Left lung (tissue), 4 donors: ENCODE measurements at regions not wholly inside any gene's neighbourhood (a gene's known extent, or its start where the extent isn't known, plus 50 kb on each side); places are given as distances from the start of the nearest gene placed in this dataset.

Source experiments
- ATAC-seq: fragments of 200-7000 bp; cut with Tn5 transposase; one replicate; pipeline ENCODE4 v1.9.1; 2020; ENCODE audit warnings: moderate library complexity
- DNase-seq, 4 donors: peaks; one replicate each; pipeline ENCODE4 v3.0.0-alpha.2; 2013 to 2020
- H3K27ac ChIP-seq, 2 donors: fragments of 200-600 bp; sonication (generic) in 1 of 2; one replicate each; pipeline versions ENCODE4 v1.5.0 to v1.8.0; 2020 to 2021
- H3K27me3 ChIP-seq, 2 donors: fragments of 200-600 bp; sonication (generic) in 1 of 2; one replicate each; pipeline versions ENCODE4 v1.5.0 to v1.8.0; 2020 to 2021
- H3K36me3 ChIP-seq, 2 donors: fragments of 200-600 bp; sonication (generic) in 1 of 2; one replicate each; pipeline versions ENCODE4 v1.5.0 to v1.8.0; 2020 to 2021
- H3K4me1 ChIP-seq, 2 donors: fragments of 200-600 bp; one replicate each; pipeline ENCODE4 v1.8.0; 2021
- H3K4me3 ChIP-seq, 2 donors: fragments of 200-600 bp; sonication (generic) in 1 of 2; one replicate each; pipeline versions ENCODE4 v1.5.0 to v1.8.0; 2020 to 2021; ENCODE audit warnings: mild to moderate bottlenecking in 1 of 2
- H3K9me3 ChIP-seq, 2 donors: fragments of 200-600 bp; sonication (generic) in 1 of 2; one replicate each; pipeline versions ENCODE4 v1.5.0 to v1.8.0; 2020 to 2021
- intact Hi-C, 2 donors: fragments of 100-400 bp; cut with DNase I; formaldehyde crosslinking; loops; one replicate each; pipeline versions ENCODE4 v1.11.2 to v1.14.2; 2022
- TF ChIP-seq, protein P1 (sequence below), 2 donors: fragments of 200-600 bp; sonication (generic) in 1 of 2; IDR thresholded peaks; one replicate each; pipeline versions ENCODE4 v1.5.0 to v1.8.0; 2021; ENCODE audit warnings: antibody characterized with exemption in 2 of 2
- donor health status: DM: no; HTN: yes; CAD: no.
- donor health status: DM: no; HTN: no; CAD: no.

DNA sequence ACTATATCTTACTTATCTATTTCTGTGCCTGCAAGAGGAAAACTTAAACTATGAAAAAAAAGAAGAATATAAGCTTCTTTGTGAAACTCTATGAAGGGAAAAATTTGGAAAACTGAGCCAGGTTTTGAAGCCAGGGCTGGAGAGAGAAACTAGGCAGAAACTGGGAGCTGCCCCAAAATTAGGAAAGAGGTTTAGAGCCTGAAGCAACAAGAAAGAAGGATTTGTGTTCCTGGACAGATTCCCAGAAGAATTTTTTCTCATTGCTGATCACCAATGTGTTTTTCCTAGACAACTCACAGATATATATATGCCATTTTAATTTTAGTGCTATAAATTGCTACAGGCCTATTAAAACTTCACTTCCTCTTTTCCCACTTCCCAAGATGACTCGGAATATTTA lies 245.0 kb upstream of the GEMIN8 start:
- TF ChIP-seq, protein P1, sequence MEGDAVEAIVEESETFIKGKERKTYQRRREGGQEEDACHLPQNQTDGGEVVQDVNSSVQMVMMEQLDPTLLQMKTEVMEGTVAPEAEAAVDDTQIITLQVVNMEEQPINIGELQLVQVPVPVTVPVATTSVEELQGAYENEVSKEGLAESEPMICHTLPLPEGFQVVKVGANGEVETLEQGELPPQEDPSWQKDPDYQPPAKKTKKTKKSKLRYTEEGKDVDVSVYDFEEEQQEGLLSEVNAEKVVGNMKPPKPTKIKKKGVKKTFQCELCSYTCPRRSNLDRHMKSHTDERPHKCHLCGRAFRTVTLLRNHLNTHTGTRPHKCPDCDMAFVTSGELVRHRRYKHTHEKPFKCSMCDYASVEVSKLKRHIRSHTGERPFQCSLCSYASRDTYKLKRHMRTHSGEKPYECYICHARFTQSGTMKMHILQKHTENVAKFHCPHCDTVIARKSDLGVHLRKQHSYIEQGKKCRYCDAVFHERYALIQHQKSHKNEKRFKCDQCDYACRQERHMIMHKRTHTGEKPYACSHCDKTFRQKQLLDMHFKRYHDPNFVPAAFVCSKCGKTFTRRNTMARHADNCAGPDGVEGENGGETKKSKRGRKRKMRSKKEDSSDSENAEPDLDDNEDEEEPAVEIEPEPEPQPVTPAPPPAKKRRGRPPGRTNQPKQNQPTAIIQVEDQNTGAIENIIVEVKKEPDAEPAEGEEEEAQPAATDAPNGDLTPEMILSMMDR (IDR thresholded peaks at IDR 0.05), result no peak
- Histone ChIP-seq H3K27ac (no peak overlapping the region), H3K27me3 (no peaks in the 10 kb centered on the region), H3K4me3 (no peak overlapping the region), H3K36me3 (no peaks in the 10 kb centered on the region), H3K9me3 (no peaks in the 10 kb centered on the region), H3K4me1 (no peaks in the 10 kb centered on the region)
- intact Hi-C loops, result no loop called here
- DNase-seq, result peak in 2 of 4 donors; percentile 48 to 64
- no peak for ATAC-seq

DNA sequence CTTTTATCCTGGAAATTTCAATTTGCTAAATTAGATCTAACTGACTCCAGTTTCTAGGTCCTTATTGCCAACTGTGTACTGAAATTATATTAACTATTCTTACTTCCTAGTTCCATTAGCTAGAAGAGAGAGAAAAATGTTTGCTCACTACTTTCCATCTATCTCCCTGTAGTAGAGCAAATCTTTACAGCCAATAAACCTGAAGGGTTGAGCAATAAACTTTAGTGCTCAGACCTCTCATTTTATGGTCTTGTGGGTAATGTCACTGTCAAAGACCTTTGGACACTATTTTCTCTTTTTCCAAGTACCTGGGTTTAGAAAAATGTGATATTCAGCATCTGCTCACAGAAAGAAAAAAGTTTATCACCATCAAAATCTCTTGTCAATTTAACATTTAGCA lies 237.5 kb upstream of the GEMIN8 start:
- intact Hi-C loops, result no loop called here
- H3K9me3 ChIP-seq, result no peaks in the 10 kb centered on the region
- TF ChIP-seq, protein P1 (IDR thresholded peaks at IDR 0.05), result no peak
- DNase-seq, result no peak
- H3K36me3 ChIP-seq, result no peaks in the 10 kb centered on the region
- no peak for ATAC-seq
- no peaks in the 10 kb centered on the region for H3K4me1 ChIP-seq
- no peak overlapping the region for H3K4me3 ChIP-seq
- no peak overlapping the region for H3K27ac ChIP-seq
- no peaks in the 10 kb centered on the region for H3K27me3 ChIP-seq

DNA sequence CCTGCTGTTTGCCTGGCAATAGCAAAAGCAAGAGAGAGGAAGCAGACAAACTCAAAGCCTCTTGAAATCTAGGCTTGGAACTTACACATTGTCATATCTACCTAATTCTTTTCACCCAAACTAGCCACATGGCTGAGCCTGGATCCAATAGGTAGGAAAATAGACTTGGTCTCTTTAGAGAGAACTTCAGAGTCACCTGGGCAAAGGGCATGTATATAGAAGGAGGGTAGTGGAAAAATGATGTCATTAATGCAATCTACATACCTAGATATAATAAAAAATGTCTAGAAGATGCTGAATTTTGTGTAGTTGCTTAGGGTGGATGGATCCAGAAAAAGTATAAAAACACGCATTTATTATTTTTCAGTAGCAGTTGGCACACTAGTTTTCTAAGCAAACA lies 237.0 kb upstream of the GEMIN8 start:
- Histone ChIP-seq H3K36me3 (no peaks in the 10 kb centered on the region), H3K9me3 (no peaks in the 10 kb centered on the region), H3K4me3 (no peak overlapping the region), H3K27ac (no peak overlapping the region), H3K4me1 (no peaks in the 10 kb centered on the region), H3K27me3 (no peaks in the 10 kb centered on the region)
- no peak for DNase-seq
- intact Hi-C loops, result no loop called here
- TF ChIP-seq, protein P1 (IDR thresholded peaks at IDR 0.05), result no peak
- ATAC-seq, result no peak

DNA sequence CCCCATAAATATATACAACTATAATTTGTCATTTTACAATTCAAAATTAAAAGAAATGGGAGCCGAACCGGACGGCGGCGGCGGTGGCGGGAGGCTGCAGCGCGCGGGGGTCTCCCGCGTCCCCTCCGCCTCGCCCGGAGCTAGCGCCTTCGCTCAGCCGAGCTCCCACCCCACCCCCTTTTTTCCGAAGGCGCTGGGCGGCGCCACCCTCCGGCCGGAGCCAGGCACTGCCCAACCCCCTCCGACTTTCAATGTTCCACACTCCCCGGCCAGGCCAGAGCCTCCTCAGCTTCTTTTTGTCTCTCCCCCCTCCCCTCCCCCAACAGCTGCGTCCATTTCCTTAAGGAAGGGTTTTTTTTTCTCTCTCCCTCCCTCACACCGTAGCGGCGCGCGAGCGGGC lies 214.1 kb upstream of the GEMIN8 start:
- Histone ChIP-seq H3K27me3 (no peaks in the 10 kb centered on the region), H3K9me3 (no peaks in the 10 kb centered on the region), H3K4me3 (no peak overlapping the region), H3K4me1 (no peaks in the 10 kb centered on the region), H3K27ac (no peak overlapping the region), H3K36me3 (no peaks in the 10 kb centered on the region)
- DNase-seq (peak in 1 of 4 donors; percentile 25), ATAC-seq (no peak)
- TF ChIP-seq, protein P1 (IDR thresholded peaks at IDR 0.05), result no peak
- intact Hi-C loops, result no loop called here

DNA sequence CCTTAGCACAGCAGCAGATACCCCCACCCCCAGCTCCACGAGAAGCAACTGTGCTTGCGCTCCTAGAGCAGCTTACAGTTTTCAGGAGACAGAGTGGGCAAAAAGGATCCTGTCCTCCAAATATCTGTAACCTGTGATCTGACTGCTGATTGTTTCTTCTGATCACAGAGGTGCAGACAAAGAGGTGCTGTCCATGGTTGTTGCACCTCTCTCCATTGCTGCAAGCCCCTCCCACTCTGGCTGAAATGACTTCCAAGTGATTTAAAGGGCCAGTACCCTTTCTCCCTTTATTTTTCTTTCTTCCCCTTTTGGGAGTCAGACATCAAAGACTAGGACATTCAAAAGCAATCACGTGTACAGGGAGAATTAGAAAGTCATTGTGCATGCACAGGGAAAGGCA lies 205.3 kb upstream of the GEMIN8 start:
- Histone ChIP-seq H3K9me3 (no peaks in the 10 kb centered on the region), H3K27me3 (no peaks in the 10 kb centered on the region), H3K4me3 (no peak overlapping the region), H3K4me1 (no peaks in the 10 kb centered on the region), H3K27ac (no peak overlapping the region), H3K36me3 (no peaks in the 10 kb centered on the region)
- TF ChIP-seq, protein P1 (IDR thresholded peaks at IDR 0.05), result no peak
- DNase-seq (no peak), ATAC-seq (no peak)
- intact Hi-C loops, result no loop called here
